ENCODE measurements at regions not wholly inside any gene's neighbourhood (a gene's known extent, or its start where the extent isn't known, plus 50 kb on each side); places are given as distances from the start of the nearest gene placed in this dataset.

DNA sequence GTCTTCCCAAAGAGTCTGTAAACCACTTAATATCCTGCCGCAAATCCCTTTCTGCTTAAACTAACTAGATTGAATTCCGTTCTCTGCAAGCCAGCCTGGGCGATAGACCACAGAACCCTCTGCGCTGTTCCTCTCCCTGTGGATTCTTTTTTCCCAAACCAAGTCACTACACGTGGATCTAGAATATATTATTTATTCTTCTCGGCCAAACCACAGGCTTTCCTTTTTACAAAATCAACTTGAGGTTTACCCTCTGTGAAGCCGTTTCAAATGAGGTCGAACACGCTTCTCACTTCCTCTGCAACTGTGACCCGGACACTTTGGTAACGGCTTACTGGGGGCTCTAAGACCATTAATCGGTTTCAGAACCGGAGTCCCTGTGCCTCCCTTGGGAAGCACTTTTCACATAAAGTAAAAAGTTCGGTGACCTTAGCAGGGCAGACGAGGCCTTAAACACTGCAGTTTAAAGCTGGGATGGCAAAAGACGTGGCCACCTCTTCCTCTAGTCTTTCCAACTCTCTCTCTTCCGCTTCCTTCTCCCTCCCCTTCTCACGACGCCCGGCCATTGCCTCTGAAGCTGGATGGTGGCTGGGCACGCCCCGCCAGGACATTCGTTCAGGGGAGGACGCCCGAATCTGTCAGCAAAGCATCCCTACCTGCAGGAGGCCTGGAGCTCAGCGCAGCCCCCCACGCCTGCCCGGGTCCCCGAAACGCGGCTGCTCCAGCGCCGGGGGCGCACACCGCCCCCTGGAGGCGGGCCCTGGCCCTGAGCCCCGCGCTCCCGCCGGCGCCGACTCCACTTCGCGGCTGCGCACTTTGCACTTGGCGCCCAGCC lies 55.0 kb upstream of the FOXC1 start:
- ChIA-PET CTCF (interaction anchor here (0.6 to 2.9 kb wide), 13 partner anchors 13 to 1209 kb away, joined by 3 to 20 read pairs (median 5); no protein-coding TSS in a partner anchor), POLR2A (no interaction called here)
- Mint-ChIP-seq H3K9me3 (ENCODE audit: low read depth) (no peaks in the 10 kb centered on the region), H3K27ac (peak overlapping the region; percentile 97), H3K36me3 (ENCODE audit: low read depth) (peaks cover 10% of the 10 kb centered on the region), H3K4me1 (peaks cover 29% of the 10 kb centered on the region), H3K27me3 (no peaks in the 10 kb centered on the region), H3K4me3 (peak overlapping the region; percentile 81)
- intact Hi-C loops (cut with DNase I, micrococcal nuclease): loop anchor here (1.0 kb wide), 1 partner anchor 30 kb away; no protein-coding TSS in a partner anchor
- DNase-seq (peak; percentile 87), ATAC-seq (peak; percentile 92)

- intact Hi-C loops (cut with DNase I, micrococcal nuclease): no loop called here
- no peak for ATAC-seq
- H3K9me3 Mint-ChIP-seq (ENCODE audit: low read depth): no peaks in the 10 kb centered on the region
- H3K4me3 Mint-ChIP-seq: no peak overlapping the region
- no peaks in the 10 kb centered on the region for H3K27me3 Mint-ChIP-seq
- DNase-seq: no peak
- ChIA-PET CTCF (interaction anchor here (1.8 kb wide), 1 partner anchor 35 kb away, joined by 4 read pairs; no protein-coding TSS in a partner anchor), POLR2A (no interaction called here)
- H3K36me3 Mint-ChIP-seq (ENCODE audit: low read depth): peaks cover 6% of the 10 kb centered on the region
- no peak overlapping the region for H3K27ac Mint-ChIP-seq
- H3K4me1 Mint-ChIP-seq: peaks cover 18% of the 10 kb centered on the region
Measured at GRCh38 chr6:1558388-1558787, 51.3 kb upstream of the FOXC1 start.
